ENCODE measurements at regions not wholly inside any gene's neighbourhood (a gene's known extent, or its start where the extent isn't known, plus 50 kb on each side); places are given as distances from the start of the nearest gene placed in this dataset.

DNA sequence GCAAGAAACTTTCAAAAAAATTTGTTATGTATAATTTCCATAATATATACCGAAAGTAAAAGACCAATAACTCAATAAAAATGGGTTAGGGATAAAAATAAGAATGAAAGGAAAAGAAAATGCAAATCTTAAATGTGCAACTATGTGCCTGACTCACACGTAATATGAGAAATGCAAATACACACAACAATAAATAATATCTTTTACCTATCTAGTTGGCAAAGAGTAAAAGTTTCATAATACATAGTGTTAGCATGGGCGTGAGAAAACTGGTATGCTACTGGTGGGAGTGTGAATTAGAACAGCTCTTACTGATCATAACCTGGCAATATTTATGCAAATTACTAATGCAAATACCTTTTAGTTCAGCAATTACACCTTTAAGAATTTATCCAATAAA is 438.5 kb upstream of the CITED2 start:
- no peak for DNase-seq (ENCODE audit: low read depth)

DNA sequence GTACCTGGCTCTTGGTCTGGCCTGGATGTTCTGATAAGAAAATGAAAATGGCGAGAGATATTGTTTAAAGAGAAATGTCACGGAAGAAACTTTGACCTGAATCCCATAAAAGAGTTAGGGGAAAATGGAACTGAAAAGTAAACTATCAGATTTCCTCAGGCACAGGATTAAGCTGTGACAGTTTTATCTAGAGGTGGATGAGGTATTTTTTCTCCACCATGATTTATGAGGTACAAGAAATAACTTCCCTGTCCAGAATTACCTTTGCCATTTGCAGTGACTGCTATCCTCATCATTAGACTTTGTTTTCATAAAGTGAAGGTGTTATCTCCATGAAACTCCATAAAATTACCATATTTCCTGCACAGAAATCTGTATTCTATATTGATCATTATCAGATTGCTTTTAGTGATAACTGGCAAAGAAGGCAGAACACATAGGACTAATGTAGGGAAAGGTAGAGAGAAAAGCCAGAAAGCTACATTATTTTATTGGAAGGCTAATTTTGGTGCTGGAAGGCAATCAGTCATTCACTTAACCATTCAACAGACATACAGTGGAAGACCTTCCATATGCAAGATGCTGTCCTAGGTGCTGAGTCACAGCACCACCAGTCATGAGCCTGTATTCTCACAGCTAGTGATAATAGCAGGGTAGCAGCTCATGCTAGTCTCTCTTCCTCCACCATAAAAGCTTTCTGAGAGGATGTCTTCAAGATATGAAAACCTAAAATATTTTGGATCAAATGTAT is 427.3 kb upstream of the CITED2 start:
- peak; percentile 50 for DNase-seq (ENCODE audit: low read depth)

DNA sequence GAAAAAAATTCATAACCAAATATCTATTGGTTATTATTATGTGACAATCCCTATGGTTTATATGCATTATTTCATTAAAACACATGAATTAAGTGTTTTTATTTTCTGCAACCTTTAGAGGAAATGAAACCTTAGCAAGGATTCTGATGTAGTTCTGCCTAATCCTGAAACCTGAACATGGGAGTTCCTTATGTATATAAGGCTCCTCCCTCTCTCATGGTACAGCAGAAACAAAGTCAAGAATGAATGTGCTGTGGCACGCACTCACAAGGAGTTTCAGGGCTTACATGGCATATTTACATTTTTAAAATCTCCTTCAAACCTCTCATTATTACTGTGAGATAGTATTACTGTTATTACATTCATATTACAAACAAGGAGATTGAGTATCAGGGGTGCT is 426.4 kb upstream of the CITED2 start:
- DNase-seq (ENCODE audit: low read depth), result no peak

DNA sequence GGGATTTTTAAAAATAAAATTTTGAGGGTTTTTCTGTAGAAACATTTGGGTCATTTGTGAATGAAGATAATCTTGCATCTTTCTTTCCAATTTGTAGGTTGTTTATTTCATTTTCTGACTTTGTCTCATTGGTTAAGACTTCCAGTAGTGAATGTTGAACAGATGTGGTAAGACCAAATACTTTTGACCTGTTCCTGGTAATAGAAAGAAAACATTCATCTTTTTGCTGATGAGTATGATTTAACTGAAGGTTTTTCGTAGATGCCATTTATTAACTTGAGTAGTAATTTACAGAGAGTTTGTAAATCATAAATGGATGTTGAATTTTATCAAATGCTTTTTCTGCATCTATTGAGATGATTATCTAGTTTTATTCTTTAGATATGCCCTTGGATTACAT is 416.1 kb upstream of the CITED2 start:
- DNase-seq (ENCODE audit: low read depth), result no peak

DNA sequence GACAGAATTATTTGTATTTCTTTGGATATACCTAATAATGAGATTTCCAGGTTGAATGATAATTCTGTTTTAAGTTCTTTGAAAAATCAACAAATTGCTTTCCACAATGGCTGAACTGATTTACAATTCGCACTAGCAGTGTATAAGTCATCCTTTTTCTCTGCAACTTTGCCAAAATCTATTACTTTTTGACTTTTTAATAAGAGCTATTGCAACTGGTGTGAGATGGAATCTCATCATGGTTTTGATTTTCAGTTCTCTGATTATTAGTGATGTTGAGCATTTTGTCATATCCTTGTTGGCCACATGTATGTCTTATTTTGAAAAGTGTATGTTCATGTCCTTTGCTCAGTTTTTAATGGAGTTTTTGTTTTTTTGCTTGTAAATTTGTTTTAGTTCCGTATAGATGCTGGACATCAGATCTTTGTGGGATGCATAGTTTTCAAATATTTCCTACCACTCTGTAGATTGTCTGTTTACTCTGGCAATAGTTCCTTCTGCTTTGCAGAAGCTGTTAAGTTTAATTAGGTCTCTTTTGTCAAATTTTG is 409.8 kb upstream of the CITED2 start:
- DNase-seq (ENCODE audit: low read depth), result peak; percentile 13

DNA sequence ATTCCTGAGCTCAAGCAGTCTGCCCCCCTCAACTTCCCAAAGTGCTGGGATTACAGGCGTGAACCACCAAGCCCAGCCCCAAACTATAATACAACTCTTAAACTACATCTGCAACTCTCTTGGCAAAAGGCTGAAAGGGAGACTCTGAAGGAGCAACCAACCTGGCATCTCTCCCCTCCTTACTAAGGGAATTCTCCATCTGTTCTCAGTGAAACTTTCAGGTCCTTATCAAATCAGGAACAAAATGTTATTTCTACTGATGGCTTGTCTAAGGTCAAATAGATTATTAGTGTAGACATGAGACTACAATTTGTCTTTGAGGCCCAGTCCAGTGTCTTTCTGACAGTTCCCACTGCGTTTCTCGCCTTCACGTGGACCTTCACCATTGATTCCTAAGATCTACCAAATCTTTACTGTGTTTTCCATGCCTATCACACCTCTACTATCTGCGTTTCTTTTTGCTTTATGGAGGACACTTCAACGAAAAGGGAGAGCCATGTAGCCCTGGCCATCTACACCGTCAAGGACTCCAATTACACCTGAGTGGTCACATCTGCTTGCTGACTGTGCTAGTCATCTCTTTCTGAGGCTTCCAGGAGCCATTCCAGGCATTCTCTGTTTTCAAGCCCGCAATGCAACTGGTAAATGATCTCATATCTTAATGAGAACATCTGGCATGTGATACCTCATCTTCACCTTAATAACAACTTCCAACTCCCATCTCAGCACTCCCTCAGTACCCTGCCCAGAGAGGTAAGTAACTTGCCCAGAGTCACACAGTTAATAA is 405.7 kb upstream of the CITED2 start:
- no peak for DNase-seq (ENCODE audit: low read depth)

DNA sequence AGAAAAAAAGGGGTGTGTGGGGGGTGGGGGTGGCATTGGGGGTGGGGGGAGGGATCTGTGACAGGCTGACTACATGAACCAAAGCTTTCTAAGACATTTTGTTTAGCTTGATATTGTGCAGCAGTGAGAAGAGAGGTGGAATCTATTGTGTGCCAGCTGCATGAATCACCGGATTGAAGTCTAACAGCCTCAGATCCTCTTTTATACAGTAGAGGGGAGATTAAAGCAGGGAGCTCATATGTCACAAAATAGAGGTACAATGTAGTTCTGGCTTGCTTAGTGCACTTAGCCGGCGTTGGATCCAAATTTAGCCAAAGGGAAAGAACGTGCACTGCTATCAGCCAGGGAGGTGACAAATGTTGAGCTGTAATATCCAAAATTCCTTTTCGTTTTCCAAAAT is 404.2 kb upstream of the CITED2 start:
- peak; percentile 56 for DNase-seq (ENCODE audit: low read depth)

DNA sequence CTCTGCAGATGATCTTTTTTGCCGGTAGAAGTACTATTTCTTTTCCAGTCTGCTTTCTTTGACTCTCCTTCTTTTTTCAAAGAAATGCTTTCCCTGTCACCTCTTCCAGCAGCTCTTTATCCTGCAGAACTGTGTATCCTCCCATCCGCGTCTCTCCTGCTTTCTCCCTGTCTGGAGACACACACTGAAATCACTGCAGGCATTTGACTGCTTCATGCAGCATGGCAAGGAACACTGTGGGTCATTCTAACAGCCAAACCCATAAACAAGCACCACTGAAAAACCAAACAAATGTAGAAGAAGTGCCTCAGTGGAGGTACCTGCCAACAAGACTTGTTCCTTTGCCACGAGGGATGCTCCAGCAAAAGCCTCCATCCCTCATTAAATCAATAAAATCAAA is 403.7 kb upstream of the CITED2 start:
- DNase-seq (ENCODE audit: low read depth), result no peak

DNA sequence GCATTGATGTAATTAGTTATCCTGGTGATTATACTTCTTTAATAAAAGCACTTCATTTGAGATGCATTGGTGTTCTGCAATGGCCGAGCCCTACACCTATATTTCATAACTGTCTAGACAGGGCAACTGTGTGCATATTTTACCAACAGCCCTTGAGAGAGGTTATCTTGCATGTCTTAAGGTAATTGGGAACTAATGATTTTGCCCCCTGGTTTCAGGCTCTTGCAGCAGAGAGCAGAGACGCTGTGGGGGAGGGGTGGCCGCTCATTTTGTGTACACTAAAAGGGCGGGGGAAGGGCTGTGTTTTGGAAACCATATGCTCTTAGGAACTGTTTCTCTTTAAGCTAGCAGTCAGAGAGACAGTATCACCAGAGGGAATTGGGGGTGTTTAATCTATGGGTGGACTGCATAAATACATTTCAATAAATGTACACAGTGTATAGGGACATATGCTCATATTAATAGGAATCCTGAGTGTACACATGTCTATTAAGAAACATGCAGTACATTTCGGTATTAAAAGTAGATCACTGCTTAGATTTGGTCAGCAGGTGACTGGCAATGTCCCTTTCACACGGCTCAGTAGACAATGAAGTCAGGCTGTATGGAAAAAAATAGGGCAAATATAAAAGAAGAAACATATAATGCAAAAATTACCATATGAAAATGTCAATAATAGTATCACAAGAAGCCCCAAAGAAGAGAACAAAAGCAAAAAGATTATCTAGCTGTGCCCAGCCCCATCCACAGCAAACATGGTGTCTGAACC is 402.9 kb upstream of the CITED2 start:
- no peak for DNase-seq (ENCODE audit: low read depth)

DNA sequence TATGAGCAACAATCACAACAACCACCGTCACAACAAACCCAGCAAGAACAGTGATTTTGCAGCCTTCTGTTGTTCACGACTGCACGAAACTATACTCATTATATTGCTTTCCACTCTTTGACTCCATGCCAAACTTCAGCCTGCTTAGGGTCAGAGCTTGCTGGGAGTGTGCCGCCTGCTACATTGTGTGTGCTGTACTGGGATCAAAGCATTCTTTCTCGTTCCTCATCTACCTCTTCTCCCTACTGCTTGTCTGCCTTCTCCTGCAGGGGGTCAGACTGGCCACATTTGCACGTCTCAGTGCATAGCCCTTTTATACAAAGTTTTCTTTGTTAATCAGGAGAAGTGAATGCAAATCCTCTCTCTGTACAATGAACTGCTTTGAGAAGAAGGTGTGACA is 401.6 kb upstream of the CITED2 start:
- DNase-seq (ENCODE audit: low read depth), result no peak

DNA sequence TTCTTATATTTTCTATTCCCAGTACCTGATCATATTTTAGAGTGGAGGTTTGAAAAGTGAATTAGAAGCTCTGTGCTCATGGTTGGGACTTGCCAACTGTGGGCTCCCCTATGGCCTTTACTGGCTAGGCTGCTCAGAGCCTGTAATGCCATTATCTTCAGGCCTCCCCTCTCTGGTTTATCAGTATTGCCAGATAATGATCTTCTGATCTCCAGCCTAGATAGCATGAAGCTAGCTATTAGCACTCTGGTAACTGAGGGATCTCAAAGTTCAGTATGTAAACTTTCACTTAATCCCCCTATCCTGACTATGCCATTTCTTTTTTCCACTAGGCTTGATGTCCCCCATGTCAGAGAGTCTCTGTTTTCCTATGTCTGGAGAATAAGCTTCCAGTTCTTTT is 393.7 kb upstream of the CITED2 start:
- no peak for DNase-seq (ENCODE audit: low read depth)

DNA sequence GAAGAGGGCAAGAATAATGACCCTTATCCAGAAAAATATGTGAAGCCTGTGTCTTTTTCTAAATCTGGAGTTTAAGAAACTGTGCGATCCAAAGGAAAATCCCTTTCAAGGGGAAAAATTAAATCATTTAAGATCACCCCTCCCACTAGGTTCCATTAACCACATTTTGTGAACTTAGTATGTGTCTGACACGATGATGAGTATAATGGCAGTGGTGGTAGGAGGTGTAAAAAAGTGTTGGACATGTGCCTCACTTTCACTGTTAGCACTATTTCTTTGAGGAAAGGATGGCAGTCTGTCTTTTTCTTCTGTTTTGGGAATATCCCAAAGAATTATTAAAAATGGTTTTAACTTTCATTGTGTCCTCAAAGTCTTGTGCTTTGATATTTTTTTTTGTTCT is 392.3 kb upstream of the CITED2 start:
- DNase-seq (ENCODE audit: low read depth), result no peak

DNA sequence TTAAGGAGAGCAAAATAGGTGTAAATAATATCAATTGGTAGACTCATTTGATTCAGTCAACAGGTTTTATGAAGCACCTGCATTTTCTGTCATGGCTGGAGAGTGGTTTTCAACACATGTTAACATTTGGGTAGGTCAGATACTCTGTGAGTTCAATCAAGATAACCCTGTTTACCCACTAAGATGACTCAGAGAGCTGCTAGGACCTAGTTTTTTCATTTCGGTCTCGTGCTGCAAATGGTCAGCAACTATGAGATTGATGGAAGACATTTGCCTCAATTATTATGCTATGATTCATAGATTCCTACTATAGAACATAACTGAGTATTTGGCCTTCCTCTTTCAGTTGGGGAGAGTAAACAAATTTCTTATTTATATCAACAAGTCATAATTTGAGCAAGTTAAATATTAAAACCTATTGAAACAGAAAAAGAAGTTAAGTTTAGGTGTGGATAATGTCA is 391.4 kb upstream of the CITED2 start:
- peak; percentile 74 for DNase-seq (ENCODE audit: low read depth)

DNA sequence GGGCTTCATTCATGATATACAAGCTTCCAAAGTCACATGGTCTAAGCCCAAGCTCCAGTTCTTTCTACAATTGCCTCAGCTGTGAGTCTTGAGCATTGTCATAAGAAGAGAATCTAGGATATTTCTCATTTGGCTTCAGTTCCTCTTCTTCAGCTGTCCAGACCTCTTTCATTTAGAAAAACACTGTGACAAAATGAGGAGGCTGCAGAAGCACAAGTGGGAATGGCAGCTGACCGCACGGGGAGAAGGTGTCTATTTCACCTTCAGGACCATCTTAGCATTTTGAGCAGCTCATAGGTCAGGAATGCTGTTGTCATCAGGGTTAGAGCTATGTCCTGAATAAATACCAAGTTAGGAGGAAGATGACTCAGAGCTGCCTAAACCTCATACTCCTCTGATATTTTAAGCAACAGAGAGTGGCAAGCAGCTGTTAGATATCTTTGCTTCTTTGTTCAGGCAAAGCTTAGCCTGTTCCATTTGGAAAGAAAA is 390.1 kb upstream of the CITED2 start:
- DNase-seq (ENCODE audit: low read depth), result peak; percentile 99

DNA sequence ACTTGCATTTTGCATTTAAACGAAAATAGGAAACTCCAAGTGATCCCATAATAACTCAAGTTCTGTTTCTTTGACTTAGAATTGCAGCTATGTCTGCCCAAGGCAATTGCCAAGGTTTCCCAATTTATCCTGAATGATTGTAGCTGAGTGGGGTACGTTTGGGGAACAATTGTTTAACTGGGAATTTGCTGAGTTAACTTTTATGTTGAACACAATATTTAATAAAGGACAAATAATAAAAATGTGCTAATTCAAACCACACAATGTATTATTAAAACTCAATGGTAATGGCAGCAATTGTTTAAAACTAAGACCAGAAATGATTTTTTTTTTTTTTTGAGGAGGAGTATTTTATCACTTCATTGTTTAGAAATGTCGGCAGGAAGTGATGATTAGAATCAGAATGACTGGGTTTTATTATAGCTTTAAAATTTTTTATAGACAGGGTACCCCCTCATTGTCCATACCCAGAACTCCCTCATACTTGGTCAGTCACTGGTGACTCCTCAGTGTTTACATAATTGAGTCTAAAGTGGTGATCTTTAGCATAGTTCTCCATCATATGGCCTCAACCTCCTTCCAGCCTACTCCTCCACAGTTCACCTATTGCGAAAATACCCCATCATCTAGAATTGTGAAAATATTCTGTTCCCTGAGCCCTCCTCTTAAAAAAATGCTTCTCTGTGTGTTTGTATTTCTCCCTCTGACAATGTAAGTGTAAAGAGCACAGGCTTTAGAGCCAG is 389.2 kb upstream of the CITED2 start:
- DNase-seq (ENCODE audit: low read depth), result peak; percentile 78

DNA sequence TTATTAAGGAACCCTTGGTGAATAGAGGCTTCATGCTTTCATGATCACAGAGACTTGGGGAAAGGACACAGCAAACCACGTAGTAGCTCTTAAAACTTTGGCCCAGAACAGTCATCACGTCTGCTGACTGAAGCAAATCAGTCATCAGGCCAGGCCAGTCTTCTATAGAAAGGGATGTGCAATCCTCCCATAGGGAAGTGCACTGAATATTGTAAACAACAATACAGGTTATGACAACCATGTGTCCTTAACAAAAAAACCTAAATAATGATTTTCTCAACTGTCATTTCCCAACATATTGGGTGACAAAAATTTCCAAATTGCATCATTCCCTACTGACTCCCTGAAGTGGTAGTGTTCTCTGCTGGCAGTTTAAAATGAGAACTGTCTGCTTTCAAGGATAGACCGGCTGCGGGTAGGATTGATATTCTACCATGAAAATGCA is 388.2 kb upstream of the CITED2 start:
- DNase-seq (ENCODE audit: low read depth), result peak; percentile 47

DNA sequence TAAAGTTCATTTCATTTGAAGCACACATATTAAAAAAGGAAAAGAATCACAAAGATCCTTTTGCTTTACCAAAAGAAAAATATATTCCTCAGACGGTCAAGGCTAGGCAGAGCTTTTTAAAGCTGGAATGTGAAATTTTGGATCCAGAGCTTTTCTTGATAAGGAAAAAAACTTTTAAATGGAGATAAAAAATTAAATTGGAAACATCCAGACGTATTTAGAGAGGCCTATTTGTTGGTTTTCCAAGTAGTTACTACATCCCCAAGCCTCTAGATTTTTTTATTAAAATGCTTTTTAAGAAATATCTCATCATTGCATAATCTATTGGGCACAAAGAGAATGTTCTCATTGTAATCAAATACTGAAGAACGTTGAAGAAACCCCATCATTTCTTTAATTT is 385.7 kb upstream of the CITED2 start:
- DNase-seq (ENCODE audit: low read depth), result no peak

DNA sequence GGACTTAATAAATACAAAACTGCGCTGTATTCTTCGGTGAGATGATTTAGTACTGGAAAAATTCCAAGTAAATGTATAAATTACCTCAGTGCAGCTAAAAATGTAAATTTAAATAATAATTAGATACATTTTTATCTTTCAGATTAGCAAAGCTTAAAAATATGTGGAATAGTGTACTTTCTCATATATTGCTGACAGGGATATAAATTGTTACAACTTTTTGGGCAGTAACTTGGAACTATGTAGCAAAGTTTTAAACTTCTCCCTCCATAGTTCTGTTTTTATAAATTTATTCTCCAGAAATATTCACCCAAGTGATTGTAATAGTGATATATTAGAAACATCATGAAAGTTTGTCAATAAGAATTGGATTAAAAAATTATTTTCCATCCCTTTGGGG is 384.6 kb upstream of the CITED2 start:
- no peak for DNase-seq (ENCODE audit: low read depth)

DNA sequence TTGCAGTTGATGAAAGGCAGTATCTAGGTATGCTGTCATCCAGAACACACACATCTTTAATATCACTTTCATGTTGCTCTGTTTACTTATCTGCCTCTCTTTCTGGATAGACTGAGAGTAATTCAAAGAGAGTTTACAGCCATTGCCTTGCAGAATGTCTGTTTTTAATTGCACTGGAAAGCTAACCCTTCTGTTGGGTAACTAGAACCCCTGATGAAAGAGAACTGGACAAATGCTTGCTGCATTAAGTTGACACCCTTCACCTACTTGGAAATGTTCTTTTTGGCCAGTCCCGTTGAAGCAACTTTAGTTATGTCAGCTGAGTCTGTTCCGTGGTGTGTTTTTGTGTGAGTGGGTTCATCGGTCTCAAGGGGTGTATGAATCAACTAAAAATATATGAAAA is 383.8 kb upstream of the CITED2 start:
- DNase-seq (ENCODE audit: low read depth), result no peak

DNA sequence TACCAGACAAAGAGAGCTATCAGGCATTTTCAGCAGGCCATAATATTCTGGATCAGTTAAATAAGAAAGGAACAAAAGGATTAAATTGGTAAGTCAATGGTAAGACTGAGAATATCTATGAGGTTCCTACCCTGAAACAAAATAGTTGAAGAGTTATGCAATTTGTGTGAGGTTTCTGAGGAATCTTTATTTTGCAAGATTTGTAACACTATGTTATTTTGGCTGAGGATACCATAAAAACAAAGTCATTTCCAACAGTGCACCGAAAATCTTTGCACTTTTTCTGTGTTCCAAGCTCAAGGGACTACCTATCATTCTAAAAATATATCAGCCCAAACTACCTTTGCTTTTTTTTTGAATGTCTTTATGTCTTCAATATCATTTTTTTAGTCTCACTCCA is 383.3 kb upstream of the CITED2 start:
- peak; percentile 74 for DNase-seq (ENCODE audit: low read depth)

DNA sequence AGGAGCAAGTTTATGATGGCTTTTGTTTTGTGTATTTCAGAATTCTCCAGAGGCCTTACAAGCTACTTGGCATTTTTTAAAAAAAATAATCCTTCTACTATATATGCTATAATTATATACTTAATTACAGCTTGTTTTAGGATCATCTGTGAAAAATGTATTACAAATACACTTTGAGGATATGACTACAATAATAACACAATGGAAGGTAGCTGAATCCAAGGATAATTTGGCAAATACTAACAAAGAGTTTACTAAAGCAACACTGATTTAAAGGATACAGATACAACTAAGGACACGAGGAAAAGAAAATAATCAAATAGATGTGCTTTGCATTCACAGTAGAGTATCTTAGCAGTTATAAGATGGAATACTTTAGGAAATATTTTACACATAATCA is 381.9 kb upstream of the CITED2 start:
- no peak for DNase-seq (ENCODE audit: low read depth)

All from EH (cell line).